SU-DHL-6 (cell line): ENCODE measurements at regions not wholly inside any gene's neighbourhood (a gene's known extent, or its start where the extent isn't known, plus 50 kb on each side); places are given as distances from the start of the nearest gene placed in this dataset.

Experiments
- H2AFZ ChIP-seq: fragments of 200-600 bp; sonication (generic); 2 replicates; pipeline ENCODE4 v1.6.1; 2014; ENCODE audit warnings: low read depth, mild to moderate bottlenecking, moderate library complexity, mixed read lengths, antibody characterized with exemption, low read length; ENCODE audit not compliant: severe bottlenecking
- H3F3A ChIP-seq: fragments of 200-600 bp; shearing (Covaris generic); 2 replicates; pipeline ENCODE4 v1.6.0; 2016; ENCODE audit warnings: antibody characterized with exemption, mild to moderate bottlenecking; ENCODE audit not compliant: insufficient read depth
- H3K27ac ChIP-seq: fragments of 200-600 bp; sonication (generic); 2 replicates; pipeline ENCODE4 v1.5.1; 2016; ENCODE audit warnings: low read depth, mild to moderate bottlenecking, low read length, moderate library complexity, mixed read lengths
- H3K27me3 ChIP-seq: fragments of 200-600 bp; sonication (generic), shearing (Covaris generic); 2 replicates; pipeline ENCODE4 v1.6.0; 2014; ENCODE audit warnings: mild to moderate bottlenecking, low read length
- H3K36me3 ChIP-seq: fragments of 200-600 bp; sonication (generic); 2 replicates; pipeline ENCODE4 v1.6.1; 2014; ENCODE audit warnings: mild to moderate bottlenecking, low read length, mixed read lengths
- H3K4me2 ChIP-seq: fragments of 300-600, 200-600 bp; shearing (Covaris generic), sonication (generic); 2 replicates; pipeline ENCODE4 v1.6.0; 2014; ENCODE audit warnings: low read length, low read depth, mild to moderate bottlenecking; ENCODE audit not compliant: poor library complexity, severe bottlenecking
- H3K4me3 ChIP-seq: fragments of 200-600 bp; sonication (generic); 2 replicates; pipeline ENCODE4 v1.5.1; 2014; ENCODE audit warnings: antibody characterized with exemption, low read length, mild to moderate bottlenecking, mixed read lengths; ENCODE audit not compliant: insufficient read depth, poor library complexity, severe bottlenecking
- H3K79me2 ChIP-seq: fragments of 200-600 bp; sonication (generic); 2 replicates; pipeline ENCODE4 v1.6.1; 2014; ENCODE audit warnings: mild to moderate bottlenecking, low read length, moderate library complexity; ENCODE audit not compliant: insufficient read depth
- H3K9ac ChIP-seq: fragments of 200-600 bp; sonication (generic); 2 replicates; pipeline ENCODE4 v1.7.0; 2014; ENCODE audit warnings: mild to moderate bottlenecking, low read length
- H3K9me2 ChIP-seq: fragments of 200-600 bp; sonication (generic); replicated peaks from 2 replicates; pipeline ENCODE4 v1.6.1; 2014; ENCODE audit warnings: low read length; ENCODE audit not compliant: insufficient read depth
- H3K9me3 ChIP-seq: fragments of 200-600 bp; sonication (generic); 2 replicates; pipeline ENCODE4 v1.6.1; 2014; ENCODE audit warnings: low read length, mixed read lengths; ENCODE audit not compliant: insufficient read depth
- H4K20me1 ChIP-seq: fragments of 200-600 bp; sonication (generic); 2 replicates; pipeline ENCODE4 v1.6.1; 2014; ENCODE audit warnings: low read depth, mild to moderate bottlenecking, antibody characterized with exemption, low read length, moderate library complexity, mixed read lengths
- CTCF ChIP-seq: fragments of 200-600 bp; sonication (generic); IDR thresholded peaks from one replicate; pipeline ENCODE4 v1.5.1; 2017; ENCODE audit warnings: antibody characterized with exemption, mild to moderate bottlenecking, low read length, moderate library complexity; ENCODE audit not compliant: insufficient read depth, poor library complexity, severe bottlenecking
- EZH2phosphoT487 ChIP-seq: fragments of 200-600 bp; sonication (generic), shearing (Covaris generic); conservative IDR thresholded peaks from 2 replicates; pipeline ENCODE4 v1.6.1; 2018; ENCODE audit warnings: mild to moderate bottlenecking, antibody characterized with exemption, low read length, moderate library complexity, mixed read lengths

GRCh38 chr12:25058012-25058411 lies 109.1 kb upstream of the BCAT1 start:
- no peak for TF ChIP-seq EZH2phosphoT487
- peaks cover 100% of the 10 kb centered on the region for H3K79me2 ChIP-seq
- peaks cover 83% of the 10 kb centered on the region for H3K36me3 ChIP-seq
- peaks cover 92% of the 10 kb centered on the region for H3F3A ChIP-seq
- H2AFZ ChIP-seq: no peak overlapping the region
- no peaks in the 10 kb centered on the region for H3K27me3 ChIP-seq
- H3K4me3 ChIP-seq: peak overlapping the region; percentile 96
- H3K4me2 ChIP-seq: peak overlapping the region; percentile 99
- H3K9me2 ChIP-seq: no peaks in the 10 kb centered on the region
- H4K20me1 ChIP-seq: peaks cover 33% of the 10 kb centered on the region
- no peaks in the 10 kb centered on the region for H3K9me3 ChIP-seq
- peak overlapping the region; percentile 99 for H3K27ac ChIP-seq
- peak overlapping the region; percentile 83 for H3K9ac ChIP-seq

- Histone ChIP-seq H3K9me3 (no peaks in the 10 kb centered on the region), H4K20me1 (peaks cover 19% of the 10 kb centered on the region), H2AFZ (no peak overlapping the region), H3K27ac (peak overlapping the region; percentile 99), H3K4me3 (peak overlapping the region; percentile 96), H3F3A (peaks cover 93% of the 10 kb centered on the region), H3K9ac (peak overlapping the region; percentile 83), H3K4me2 (peak overlapping the region; percentile 99), H3K36me3 (peaks cover 74% of the 10 kb centered on the region), H3K79me2 (peaks cover 91% of the 10 kb centered on the region), H3K9me2 (no peaks in the 10 kb centered on the region), H3K27me3 (no peaks in the 10 kb centered on the region)
- TF ChIP-seq CTCF (no peak), EZH2phosphoT487 (no peak)
Observed at GRCh38 chr12:25056486-25057130, 107.7 kb upstream of the BCAT1 start.

- Histone ChIP-seq H3K4me3 (peak overlapping the region; percentile 96), H3F3A (peaks cover 93% of the 10 kb centered on the region)
Observed at GRCh38 chr12:25056011-25056410, 107.1 kb upstream of the BCAT1 start.

More at GRCh38 chr12:25056011-25056410, 107.1 kb upstream of the BCAT1 start:
- Histone ChIP-seq H3K27me3 (no peaks in the 10 kb centered on the region), H4K20me1 (peaks cover 14% of the 10 kb centered on the region), H3K4me2 (peak overlapping the region; percentile 99), H2AFZ (no peak overlapping the region), H3K9me2 (no peaks in the 10 kb centered on the region), H3K9ac (peak overlapping the region; percentile 83), H3K9me3 (no peaks in the 10 kb centered on the region), H3K79me2 (peaks cover 85% of the 10 kb centered on the region), H3K27ac (peak overlapping the region; percentile 99), H3K36me3 (peaks cover 68% of the 10 kb centered on the region)
- no peak for TF ChIP-seq CTCF
- no peak for TF ChIP-seq EZH2phosphoT487
